ENCODE measurements at regions not wholly inside any gene's neighbourhood (a gene's known extent, or its start where the extent isn't known, plus 50 kb on each side); places are given as distances from the start of the nearest gene placed in this dataset.

DNA sequence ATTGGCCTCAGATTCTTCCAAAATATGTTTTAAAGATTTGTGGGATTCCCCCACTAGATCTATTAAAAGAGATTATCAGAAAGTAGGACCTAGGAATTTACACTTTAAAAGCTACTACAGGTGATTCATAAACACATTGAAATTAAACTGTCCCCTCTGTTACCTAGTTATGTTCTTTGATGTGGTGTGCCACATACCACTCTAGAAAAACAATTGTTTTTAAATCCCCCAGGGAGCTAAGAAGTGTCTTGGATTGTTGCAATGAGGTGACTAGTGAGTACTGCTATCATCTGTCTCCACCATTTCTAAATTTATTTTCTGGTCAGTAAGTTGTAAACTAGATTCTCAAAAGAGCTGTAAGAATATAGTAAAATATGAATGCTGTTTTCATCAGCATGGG, 214.5 kb upstream of the DOK6 start:
- no peak overlapping the region for H4K8ac ChIP-seq (ENCODE audit: extremely low read depth, insufficient read depth, low read length)
- H3K27ac ChIP-seq (ENCODE audit: low read depth, low read length): no peak overlapping the region
- DNase-seq (ENCODE audit: low read depth in 1 of 2, low spot score in 2 of 2) (no peak), FAIRE-seq (no peak)
- H2BK12ac ChIP-seq (ENCODE audit: low read depth, low read length): no peak overlapping the region
- no peak overlapping the region for H3K18ac ChIP-seq (ENCODE audit: extremely low read depth, low read length)
- H2BK5ac ChIP-seq (ENCODE audit: low read depth, low read length): no peak overlapping the region
- no peak overlapping the region for H3K14ac ChIP-seq (ENCODE audit: insufficient read length)
- no peaks in the 10 kb centered on the region for H3K36me3 ChIP-seq (ENCODE audit: control insufficient read depth in 2 of 4, insufficient read depth in 4 of 4, low read length in 3 of 4)
- no peak overlapping the region for H3K56ac ChIP-seq (replicated peaks; ENCODE audit: insufficient read length, low read depth, low read length)
- H3K4me2 ChIP-seq (ENCODE audit: insufficient read depth in 1 of 2, low read depth in 2 of 2, low read length in 2 of 2): no peak overlapping the region
- H2BK20ac ChIP-seq (ENCODE audit: low read length): no peak overlapping the region
- no peak overlapping the region for H3K4ac ChIP-seq (replicated peaks; ENCODE audit: insufficient read length, low read depth, low read length)
- H3K23me2 ChIP-seq (ENCODE audit: low read depth, low read length): no peaks in the 10 kb centered on the region
- no peak overlapping the region for H2BK120ac ChIP-seq (replicated peaks; ENCODE audit: low read depth, low read length)
- H3K79me1 ChIP-seq (ENCODE audit: low read depth, low read length): no peaks in the 10 kb centered on the region
- H3K79me2 ChIP-seq (ENCODE audit: control insufficient read depth in 1 of 2, insufficient read depth in 2 of 2, low read length in 2 of 2): no peaks in the 10 kb centered on the region
- no peak overlapping the region for H2AFZ ChIP-seq (ENCODE audit: low read length)
- no peak overlapping the region for H2AK5ac ChIP-seq (ENCODE audit: low read depth, low read length)
- no peak overlapping the region for H3K4me3 ChIP-seq (ENCODE audit: extremely low read depth in 1 of 4, insufficient read depth in 2 of 4, low read depth in 3 of 4, low read length in 4 of 4)
- H3K23ac ChIP-seq (ENCODE audit: insufficient read length): no peak overlapping the region
- no peak overlapping the region for H4K5ac ChIP-seq (ENCODE audit: insufficient read length, low read depth, low read length)
- H4K20me1 ChIP-seq (replicated peaks in 1 of 2; ENCODE audit: control insufficient read depth in 1 of 2, insufficient read depth in 2 of 2, low read length in 2 of 2): no peaks in the 10 kb centered on the region
- ChIA-PET POLR2A (ENCODE audit: partially characterized antibody) (no interaction called here), CTCF (ENCODE audit: partially characterized antibody) (interaction anchor here (0.6 to 1.2 kb wide), 2 partner anchors 17 to 294 kb away, joined by 3 read pairs; no protein-coding TSS in a partner anchor)
- H3K9me3 ChIP-seq (ENCODE audit: insufficient read depth in 2 of 2, low read depth in 1 of 2, low read length in 1 of 2): no peaks in the 10 kb centered on the region
- H3K9ac ChIP-seq (replicated peaks in 1 of 4; ENCODE audit: extremely low read depth in 1 of 4, low read depth in 3 of 4, low read length in 3 of 4): no peak overlapping the region
- no peaks in the 10 kb centered on the region for H3K27me3 ChIP-seq (replicated peaks in 1 of 4; ENCODE audit: control insufficient read depth in 3 of 4, extremely low read depth in 1 of 4, insufficient read depth in 3 of 4, low read length in 3 of 4)
- H2BK15ac ChIP-seq (ENCODE audit: low read length): no peak overlapping the region
- no peak overlapping the region for H4K91ac ChIP-seq (replicated peaks; ENCODE audit: insufficient read length, low read length)
- H3K4me1 ChIP-seq (replicated peaks in 1 of 4; ENCODE audit: control insufficient read depth in 3 of 4, insufficient read depth in 4 of 4, low read length in 3 of 4): no peaks in the 10 kb centered on the region
- TF ChIP-seq RBBP5 (IDR thresholded peaks at IDR 0.05; ENCODE audit: borderline replicate concordance, low read depth, low read length): no peak
- no peak for TF ChIP-seq CHD1 (IDR thresholded peaks at IDR 0.05; ENCODE audit: low read depth, low read length)
- no peak for TF ChIP-seq NRF1 (IDR thresholded peaks at IDR 0.05; ENCODE audit: low read depth, low read length)
- TF ChIP-seq GABPA (IDR thresholded peaks at IDR 0.05; ENCODE audit: borderline replicate concordance, insufficient read depth, low read length): no peak
- TF ChIP-seq ASH2L (IDR thresholded peaks at IDR 0.05; ENCODE audit: low read length): no peak
- TF ChIP-seq HDAC6 (IDR thresholded peaks at IDR 0.05; ENCODE audit: low read depth, low read length): no peak
- TF ChIP-seq JUND (IDR thresholded peaks at IDR 0.05; ENCODE audit: low read length): no peak
- TF ChIP-seq RAD21 (IDR thresholded peaks at IDR 0.05 in 1 of 2, conservative IDR thresholded peaks at IDR 0.05 in 1 of 2; ENCODE audit: low read depth in 2 of 2, low read length in 2 of 2): no peak
- no peak for TF ChIP-seq TCF12 (IDR thresholded peaks at IDR 0.05; ENCODE audit: low read depth, low read length)
- TF ChIP-seq SAP30 (IDR thresholded peaks at IDR 0.05; ENCODE audit: insufficient read depth, insufficient replicate concordance, low read length): no peak
- TF ChIP-seq TAF1 (IDR thresholded peaks at IDR 0.05; ENCODE audit: low read depth, low read length): no peak
- TF ChIP-seq SIN3A (conservative IDR thresholded peaks at IDR 0.05 in 1 of 2, IDR thresholded peaks at IDR 0.05 in 1 of 2; ENCODE audit: low read depth in 1 of 2, low read length in 2 of 2): no peak
- TF ChIP-seq GTF2F1 (IDR thresholded peaks at IDR 0.05; ENCODE audit: borderline replicate concordance, low read depth, low read length): no peak
- TF ChIP-seq RNF2 (IDR thresholded peaks at IDR 0.05; ENCODE audit: borderline replicate concordance, low read depth, low read length, missing control alignments, poor library complexity, severe bottlenecking): no peak

Measured in H1 (cell line).